ENCODE measurements at regions not wholly inside any gene's neighbourhood (a gene's known extent, or its start where the extent isn't known, plus 50 kb on each side); places are given as distances from the start of the nearest gene placed in this dataset.
A peak's percentile ranks its signal among the peaks of the same experiment; 100 is the strongest.

DNA sequence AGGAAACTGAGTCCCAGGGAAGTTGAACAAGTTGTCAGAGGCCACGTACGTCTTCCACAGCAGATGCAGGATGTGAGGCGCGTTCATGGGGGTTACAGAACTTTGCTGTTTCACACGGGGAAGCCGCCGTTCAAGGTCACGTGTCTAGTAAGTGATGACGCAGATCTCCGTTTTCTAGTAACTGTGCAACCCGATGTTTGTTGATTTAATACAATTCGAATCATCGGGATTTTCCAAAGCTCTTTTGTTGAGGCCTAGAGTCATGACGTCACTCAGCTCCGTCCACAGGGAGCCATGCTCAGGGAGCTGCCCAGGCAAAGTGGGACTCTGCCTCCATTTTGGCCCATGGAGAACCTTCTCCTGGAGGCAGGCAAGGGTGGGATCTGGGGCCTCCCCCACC lies 1121.8 kb downstream of the TBC1D22A start:
- CTCF ChIA-PET (ENCODE audit: low intra/inter-chr PET ratio, low total read pairs): no interaction called here
- FAIRE-seq: no peak
- no TSS peak for BruUV-seq (replicated peaks)

DNA sequence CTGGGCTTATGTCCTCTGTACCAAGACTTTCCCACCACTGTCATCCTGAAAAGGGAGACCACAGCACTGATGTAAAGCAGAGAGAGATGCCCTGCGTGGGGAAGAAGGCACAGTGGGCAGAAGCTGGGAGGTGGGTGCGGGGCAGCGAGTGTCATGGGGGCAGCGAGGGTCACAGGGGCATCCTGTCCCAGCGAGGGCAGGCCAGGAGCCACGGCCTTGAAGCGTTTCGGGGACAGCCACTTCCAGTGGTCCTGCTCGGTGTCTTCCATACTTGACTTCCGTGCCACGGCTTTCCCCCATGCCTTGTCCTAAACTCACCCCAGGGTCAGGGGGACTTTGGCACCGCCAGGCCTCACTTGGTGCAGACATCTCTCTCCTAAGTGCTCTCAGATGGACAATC lies 1121.3 kb downstream of the TBC1D22A start:
- Histone ChIP-seq H3K9me3 (ENCODE audit: low read length) (no peaks in the 10 kb centered on the region), H3K4me1 (ENCODE audit: insufficient read depth, low read length) (no peaks in the 10 kb centered on the region), H3K27me3 (ENCODE audit: control insufficient read depth in 1 of 2, insufficient read depth in 2 of 2, low read length in 2 of 2) (peaks cover 0 to 11% of the 10 kb centered on the region in 2 experiments; a peak in 1 of 5 replicates), H3K36me3 (replicated peaks in 1 of 2; ENCODE audit: control insufficient read depth in 1 of 2, insufficient read depth in 2 of 2, low read length in 2 of 2) (no peaks in the 10 kb centered on the region), H3K27ac (ENCODE audit: extremely low read length, insufficient read depth, low read length) (no peak overlapping the region), H3K79me2 (ENCODE audit: insufficient read depth, low read length) (no peaks in the 10 kb centered on the region), H4K20me1 (ENCODE audit: insufficient read depth, low read length) (no peaks in the 10 kb centered on the region), H3K9ac (ENCODE audit: insufficient read depth, low read depth, low read length) (no peak overlapping the region), H3K4me3 (replicated peaks in 1 of 3; ENCODE audit: insufficient read depth in 1 of 3, low read depth in 2 of 3, low read length in 3 of 3) (no peak overlapping the region), H3K4me2 (ENCODE audit: low read depth, low read length) (no peak overlapping the region), H2AFZ (ENCODE audit: low read length) (no peak overlapping the region)
- TF ChIP-seq AGO1 (IDR thresholded peaks at IDR 0.05; ENCODE audit: low read depth, low read length, poor library complexity, severe bottlenecking): no peak
- no peak for TF ChIP-seq MEF2D (CRISPR knock-in tag; IDR thresholded peaks at IDR 0.05)
- TF ChIP-seq ZNF292 (CRISPR knock-in tag; IDR thresholded peaks at IDR 0.05; ENCODE audit: borderline replicate concordance, low read depth): no peak
- TF ChIP-seq, protein P1, sequence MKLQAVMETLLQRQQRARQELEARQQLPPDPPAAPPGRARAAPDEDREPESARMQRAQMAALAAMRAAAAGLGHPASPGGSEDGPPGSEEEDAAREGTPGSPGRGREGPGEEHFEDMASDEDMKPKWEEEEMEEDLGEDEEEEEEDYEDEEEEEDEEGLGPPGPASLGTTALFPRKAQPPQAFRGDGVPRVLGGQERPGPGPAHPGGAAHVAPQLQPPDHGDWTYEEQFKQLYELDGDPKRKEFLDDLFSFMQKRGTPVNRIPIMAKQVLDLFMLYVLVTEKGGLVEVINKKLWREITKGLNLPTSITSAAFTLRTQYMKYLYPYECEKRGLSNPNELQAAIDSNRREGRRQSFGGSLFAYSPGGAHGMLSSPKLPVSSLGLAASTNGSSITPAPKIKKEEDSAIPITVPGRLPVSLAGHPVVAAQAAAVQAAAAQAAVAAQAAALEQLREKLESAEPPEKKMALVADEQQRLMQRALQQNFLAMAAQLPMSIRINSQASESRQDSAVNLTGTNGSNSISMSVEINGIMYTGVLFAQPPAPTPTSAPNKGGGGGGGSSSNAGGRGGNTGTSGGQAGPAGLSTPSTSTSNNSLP (IDR thresholded peaks at IDR 0.05; ENCODE audit: low read depth, low read length): no peak
- no peak for TF ChIP-seq DMAP1 (CRISPR knock-in tag; IDR thresholded peaks at IDR 0.05)
- TF ChIP-seq RELA (CRISPR knock-in tag; IDR thresholded peaks at IDR 0.05): no peak
- no peak for TF ChIP-seq FOXA3 (CRISPR knock-in tag; IDR thresholded peaks at IDR 0.05)
- no peak for TF ChIP-seq ZNF589 (CRISPR knock-in tag; conservative IDR thresholded peaks at IDR 0.05)
- TF ChIP-seq, protein P2, sequence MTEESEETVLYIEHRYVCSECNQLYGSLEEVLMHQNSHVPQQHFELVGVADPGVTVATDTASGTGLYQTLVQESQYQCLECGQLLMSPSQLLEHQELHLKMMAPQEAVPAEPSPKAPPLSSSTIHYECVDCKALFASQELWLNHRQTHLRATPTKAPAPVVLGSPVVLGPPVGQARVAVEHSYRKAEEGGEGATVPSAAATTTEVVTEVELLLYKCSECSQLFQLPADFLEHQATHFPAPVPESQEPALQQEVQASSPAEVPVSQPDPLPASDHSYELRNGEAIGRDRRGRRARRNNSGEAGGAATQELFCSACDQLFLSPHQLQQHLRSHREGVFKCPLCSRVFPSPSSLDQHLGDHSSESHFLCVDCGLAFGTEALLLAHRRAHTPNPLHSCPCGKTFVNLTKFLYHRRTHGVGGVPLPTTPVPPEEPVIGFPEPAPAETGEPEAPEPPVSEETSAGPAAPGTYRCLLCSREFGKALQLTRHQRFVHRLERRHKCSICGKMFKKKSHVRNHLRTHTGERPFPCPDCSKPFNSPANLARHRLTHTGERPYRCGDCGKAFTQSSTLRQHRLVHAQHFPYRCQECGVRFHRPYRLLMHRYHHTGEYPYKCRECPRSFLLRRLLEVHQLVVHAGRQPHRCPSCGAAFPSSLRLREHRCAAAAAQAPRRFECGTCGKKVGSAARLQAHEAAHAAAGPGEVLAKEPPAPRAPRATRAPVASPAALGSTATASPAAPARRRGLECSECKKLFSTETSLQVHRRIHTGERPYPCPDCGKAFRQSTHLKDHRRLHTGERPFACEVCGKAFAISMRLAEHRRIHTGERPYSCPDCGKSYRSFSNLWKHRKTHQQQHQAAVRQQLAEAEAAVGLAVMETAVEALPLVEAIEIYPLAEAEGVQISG (CRISPR knock-in tag; IDR thresholded peaks at IDR 0.05): no peak
- no peak for TF ChIP-seq ZKSCAN1 (IDR thresholded peaks at IDR 0.05; ENCODE audit: low read length)
- TF ChIP-seq PITX1 (CRISPR knock-in tag; IDR thresholded peaks at IDR 0.05): no peak
- no peak for TF ChIP-seq CENPX (CRISPR knock-in tag; IDR thresholded peaks at IDR 0.05)
- no TSS peak for BruUV-seq (replicated peaks)
- in situ Hi-C loops (cut with HindIII; ENCODE audit: extremely low pct_ligation_motif_present, low pct_unique_long_range_greater_than_20kb): no loop called here
- ATAC-seq (no peak), DNase-seq (ENCODE audit: low spot score) (no peak), FAIRE-seq (no peak)
- intact Hi-C loops (cut with micrococcal nuclease; ENCODE audit: unreplicated experiment): no loop called here
- ChIA-PET POLR2A (no interaction called here), CTCF (ENCODE audit: low intra/inter-chr PET ratio, low total read pairs) (no interaction called here)
- WGBS (ENCODE audit: low lambda C conversion rate): 34% methylated on average over 9 of the region's 12 CpGs

More for the DNA sequence above, 1121.8 kb downstream of the TBC1D22A start:
- ATAC-seq (no peak), DNase-seq (ENCODE audit: low spot score) (no peak)
- intact Hi-C loops (cut with micrococcal nuclease; ENCODE audit: unreplicated experiment) (no loop called here), in situ Hi-C loops (cut with HindIII; ENCODE audit: extremely low pct_ligation_motif_present, low pct_unique_long_range_greater_than_20kb) (no loop called here)
- 20% methylated on average over 11 of the region's 15 CpGs for WGBS (ENCODE audit: low lambda C conversion rate)
- Histone ChIP-seq H3K27ac (ENCODE audit: extremely low read length, insufficient read depth, low read length) (no peak overlapping the region), H4K20me1 (ENCODE audit: insufficient read depth, low read length) (no peaks in the 10 kb centered on the region), H3K79me2 (ENCODE audit: insufficient read depth, low read length) (no peaks in the 10 kb centered on the region), H3K27me3 (ENCODE audit: control insufficient read depth in 1 of 2, insufficient read depth in 2 of 2, low read length in 2 of 2) (peaks cover 0 to 9% of the 10 kb centered on the region in 2 experiments; a peak in 1 of 5 replicates), H2AFZ (ENCODE audit: low read length) (no peak overlapping the region), H3K36me3 (replicated peaks in 1 of 2; ENCODE audit: control insufficient read depth in 1 of 2, insufficient read depth in 2 of 2, low read length in 2 of 2) (no peaks in the 10 kb centered on the region), H3K4me3 (replicated peaks in 1 of 3; ENCODE audit: insufficient read depth in 1 of 3, low read depth in 2 of 3, low read length in 3 of 3) (no peak overlapping the region), H3K9me3 (ENCODE audit: low read length) (no peaks in the 10 kb centered on the region), H3K4me2 (ENCODE audit: low read depth, low read length) (no peak overlapping the region), H3K9ac (ENCODE audit: insufficient read depth, low read depth, low read length) (no peak overlapping the region), H3K4me1 (ENCODE audit: insufficient read depth, low read length) (no peaks in the 10 kb centered on the region)
- TF ChIP-seq ATF7 (IDR thresholded peaks at IDR 0.05) (peak; percentile 85), ATF7 (CRISPR knock-in tag; IDR thresholded peaks at IDR 0.05) (no peak), TCF7L2 (IDR thresholded peaks at IDR 0.05; ENCODE audit: low read depth, low read length) (no peak), ZNF253 (CRISPR knock-in tag; IDR thresholded peaks at IDR 0.05; ENCODE audit: borderline replicate concordance) (no peak), CREB1 (IDR thresholded peaks at IDR 0.05) (peak; percentile 93), CREB1 (CRISPR knock-in tag; IDR thresholded peaks at IDR 0.05) (no peak)
- POLR2A ChIA-PET: no interaction called here

Data from HepG2 (cell line).